ENCODE measurements at regions not wholly inside any gene's neighbourhood (a gene's known extent, or its start where the extent isn't known, plus 50 kb on each side); places are given as distances from the start of the nearest gene placed in this dataset.

DNA sequence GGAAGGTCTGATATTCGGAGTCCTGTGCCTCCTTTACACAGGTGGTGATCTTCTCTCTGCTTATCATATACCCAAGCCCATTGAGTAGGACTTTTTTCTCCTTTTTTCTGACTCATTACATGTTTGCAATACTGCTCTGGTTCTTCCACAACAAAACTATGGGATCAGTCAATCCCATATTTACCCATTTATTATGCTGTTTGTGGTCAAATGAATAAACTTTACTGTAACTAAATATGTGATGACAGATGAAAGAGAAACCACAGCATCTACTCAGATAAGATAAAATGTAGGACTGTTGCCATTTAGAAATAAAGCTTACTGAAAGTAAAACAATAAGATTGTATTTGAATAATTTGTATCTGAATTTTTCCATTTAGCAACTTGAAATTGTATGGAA lies 958.7 kb upstream of the FAT3 start (continued):
- TF ChIP-seq SIN3A (IDR thresholded peaks at IDR 0.05; ENCODE audit: borderline replicate concordance, low read depth, low read length) = no peak
- TF ChIP-seq, protein P1, sequence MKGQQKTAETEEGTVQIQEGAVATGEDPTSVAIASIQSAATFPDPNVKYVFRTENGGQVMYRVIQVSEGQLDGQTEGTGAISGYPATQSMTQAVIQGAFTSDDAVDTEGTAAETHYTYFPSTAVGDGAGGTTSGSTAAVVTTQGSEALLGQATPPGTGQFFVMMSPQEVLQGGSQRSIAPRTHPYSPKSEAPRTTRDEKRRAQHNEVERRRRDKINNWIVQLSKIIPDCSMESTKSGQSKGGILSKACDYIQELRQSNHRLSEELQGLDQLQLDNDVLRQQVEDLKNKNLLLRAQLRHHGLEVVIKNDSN (IDR thresholded peaks at IDR 0.05; ENCODE audit: borderline replicate concordance, low read depth) = no peak
- no peak for TF ChIP-seq NFIC (IDR thresholded peaks at IDR 0.05; ENCODE audit: borderline replicate concordance)
- TF ChIP-seq MAX (IDR thresholded peaks at IDR 0.05; ENCODE audit: low read depth) = no peak
- TF ChIP-seq RAD21 (IDR thresholded peaks at IDR 0.05; ENCODE audit: low read length) = no peak

DNA sequence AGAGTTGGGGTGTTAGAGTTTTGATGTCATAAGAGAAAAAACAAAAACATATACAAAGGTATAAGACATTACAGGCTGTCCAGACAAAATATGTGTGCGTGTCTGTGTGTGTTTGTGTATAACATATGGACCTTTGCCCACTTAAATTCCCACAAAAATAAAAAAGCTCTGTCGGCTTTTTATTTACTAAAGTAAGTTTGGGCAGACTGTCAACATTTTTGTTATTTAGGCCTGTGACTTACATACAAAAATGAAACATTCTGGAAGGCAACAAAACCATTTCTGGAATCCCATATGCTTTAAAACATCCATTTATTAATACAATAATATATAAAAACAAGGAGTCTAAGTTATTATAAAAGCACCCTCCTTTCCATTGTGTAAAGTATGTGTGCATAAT lies 960.1 kb upstream of the FAT3 start:
- Histone ChIP-seq H4K20me1 (ENCODE audit: insufficient read depth) (no peaks in the 10 kb centered on the region), H2AFZ (ENCODE audit: low read depth) (no peak overlapping the region), H3K9ac (no peak overlapping the region), H3K9me3 (no peaks in the 10 kb centered on the region), H3K9me2 (no peaks in the 10 kb centered on the region; the same call in 1 of the 2 replicates), H3F3A (replicated peaks; ENCODE audit: insufficient read depth) (no peaks in the 10 kb centered on the region), H3K4me1 (ENCODE audit: control insufficient read depth in 1 of 2, insufficient read depth in 2 of 2, low read depth in 1 of 2, low read length in 1 of 2) (no peaks in the 10 kb centered on the region; a peak in 2 of 4 replicates), H3K79me2 (ENCODE audit: insufficient read depth) (no peaks in the 10 kb centered on the region), H3K4me3 (ENCODE audit: low read depth in 2 of 2, low read length in 1 of 2) (no peak overlapping the region), H3K27me3 (ENCODE audit: insufficient read depth) (no peaks in the 10 kb centered on the region), H3K27ac (ENCODE audit: low read depth in 2 of 2, low read length in 1 of 2) (no peak overlapping the region), H3K36me3 (replicated peaks in 1 of 2; ENCODE audit: control insufficient read depth in 1 of 2, insufficient read depth in 2 of 2, low read length in 1 of 2) (no peaks in the 10 kb centered on the region), H3K4me2 (no peak overlapping the region)
- TF ChIP-seq USF2 (IDR thresholded peaks at IDR 0.05; ENCODE audit: borderline replicate concordance, low read depth, low read length) (no peak), ELF1 (IDR thresholded peaks at IDR 0.05) (no peak), GABPA (IDR thresholded peaks at IDR 0.05; ENCODE audit: low read depth) (no peak)
- POLR2A ChIA-PET = no interaction called here
- no peak for DNase-seq
- 46% methylated on average over 2 of the region's 2 CpGs for WGBS (ENCODE audit: low lambda C conversion rate)
- CTCF ChIA-PET = no interaction called here

GRCh38 chr11:91263496-91264365 lies 960.9 kb upstream of the FAT3 start:
- H3K9me3 ChIP-seq = no peaks in the 10 kb centered on the region
- no peaks in the 10 kb centered on the region for H3F3A ChIP-seq (replicated peaks; ENCODE audit: insufficient read depth)
- 57% methylated on average over 9 of the region's 9 CpGs for WGBS (ENCODE audit: low lambda C conversion rate)
- H3K79me2 ChIP-seq (ENCODE audit: insufficient read depth) = no peaks in the 10 kb centered on the region
- no peaks in the 10 kb centered on the region; the same call in 1 of the 2 replicates for H3K9me2 ChIP-seq
- no peaks in the 10 kb centered on the region for H3K36me3 ChIP-seq (replicated peaks in 1 of 2; ENCODE audit: control insufficient read depth in 1 of 2, insufficient read depth in 2 of 2, low read length in 1 of 2)
- no peaks in the 10 kb centered on the region for H3K27me3 ChIP-seq (ENCODE audit: insufficient read depth)
- H3K4me3 ChIP-seq (ENCODE audit: low read depth in 2 of 2, low read length in 1 of 2) = no peak overlapping the region
- TF ChIP-seq FOSL2 (IDR thresholded peaks at IDR 0.05; ENCODE audit: borderline replicate concordance, low read depth) (no peak), MXI1 (IDR thresholded peaks at IDR 0.05; ENCODE audit: low read depth, low read length) (no peak), RAD21 (IDR thresholded peaks at IDR 0.05; ENCODE audit: low read length) (no peak), YY1 (IDR thresholded peaks at IDR 0.05; ENCODE audit: low read depth) (no peak), NRF1 (IDR thresholded peaks at IDR 0.05; ENCODE audit: low read depth, low read length) (no peak), MAX (IDR thresholded peaks at IDR 0.05; ENCODE audit: low read depth) (no peak), JUND (IDR thresholded peaks at IDR 0.05) (no peak), GABPA (IDR thresholded peaks at IDR 0.05; ENCODE audit: low read depth) (no peak), TEAD4 (IDR thresholded peaks at IDR 0.05; ENCODE audit: borderline replicate concordance, insufficient read depth) (no peak), MEF2A (IDR thresholded peaks at IDR 0.05; ENCODE audit: borderline replicate concordance, low read depth) (no peak), IRF3 (IDR thresholded peaks at IDR 0.05; ENCODE audit: low read depth, low read length) (no peak)
- TF ChIP-seq, protein P2, sequence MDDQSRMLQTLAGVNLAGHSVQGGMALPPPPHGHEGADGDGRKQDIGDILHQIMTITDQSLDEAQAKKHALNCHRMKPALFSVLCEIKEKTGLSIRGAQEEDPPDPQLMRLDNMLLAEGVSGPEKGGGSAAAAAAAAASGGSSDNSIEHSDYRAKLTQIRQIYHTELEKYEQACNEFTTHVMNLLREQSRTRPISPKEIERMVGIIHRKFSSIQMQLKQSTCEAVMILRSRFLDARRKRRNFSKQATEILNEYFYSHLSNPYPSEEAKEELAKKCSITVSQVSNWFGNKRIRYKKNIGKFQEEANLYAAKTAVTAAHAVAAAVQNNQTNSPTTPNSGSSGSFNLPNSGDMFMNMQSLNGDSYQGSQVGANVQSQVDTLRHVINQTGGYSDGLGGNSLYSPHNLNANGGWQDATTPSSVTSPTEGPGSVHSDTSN (IDR thresholded peaks at IDR 0.05) = no peak
- ChIA-PET POLR2A (no interaction called here), CTCF (no interaction called here)
- no peak overlapping the region for H3K4me2 ChIP-seq
- no peaks in the 10 kb centered on the region; a peak in 2 of 4 replicates for H3K4me1 ChIP-seq (ENCODE audit: control insufficient read depth in 1 of 2, insufficient read depth in 2 of 2, low read depth in 1 of 2, low read length in 1 of 2)
- H3K9ac ChIP-seq = no peak overlapping the region
- no peak overlapping the region for H2AFZ ChIP-seq (ENCODE audit: low read depth)
- no peak for DNase-seq
- H4K20me1 ChIP-seq (ENCODE audit: insufficient read depth) = no peaks in the 10 kb centered on the region
- H3K27ac ChIP-seq (ENCODE audit: low read depth in 2 of 2, low read length in 1 of 2) = no peak overlapping the region

Data from SK-N-SH (cell line).